Natural killer cell (primary cell): ENCODE measurements at regions not wholly inside any gene's neighbourhood (a gene's known extent, or its start where the extent isn't known, plus 50 kb on each side); places are given as distances from the start of the nearest gene placed in this dataset.
A peak's percentile ranks its signal among the peaks of the same experiment; 100 is the strongest.

Source experiments
- ATAC-seq, 3 donors: fragments of 150-1000 bp in 2 of 3; fragments of 200-7000 bp in 1 of 3; cut with Tn5 transposase; 1 replicate in 1 of 3; 2 replicates in 2 of 3; pipeline ENCODE4 v1.10.0; 2021; ENCODE audit warnings: mild to moderate bottlenecking in 2 of 3, moderate library complexity in 2 of 3
- DNase-seq, 2 donors: peaks; one replicate each; pipeline versions ENCODE4 v3.0.0 to v3.0.0-alpha.2; 2013 to 2021; ENCODE audit warnings: mixed read lengths in 1 of 2
- H3K27ac ChIP-seq: one replicate; pipeline ENCODE4 v1.5.1; 2013; ENCODE audit warnings: mild to moderate bottlenecking, low read length
- H3K27me3 ChIP-seq: one replicate; pipeline ENCODE4 v1.6.1; 2013; ENCODE audit warnings: low read length; ENCODE audit not compliant: control insufficient read depth, insufficient read depth
- H3K36me3 ChIP-seq: one replicate; pipeline ENCODE4 v1.6.1; 2013; ENCODE audit warnings: low read length; ENCODE audit not compliant: control insufficient read depth, insufficient read depth
- H3K4me1 ChIP-seq: one replicate; pipeline ENCODE4 v1.6.1; 2013; ENCODE audit warnings: low read length; ENCODE audit not compliant: control insufficient read depth, insufficient read depth
- H3K4me3 ChIP-seq: one replicate; pipeline ENCODE4 v1.5.1; 2013; ENCODE audit warnings: low read length
- H3K9me3 ChIP-seq: one replicate; pipeline ENCODE4 v1.6.1; 2013; ENCODE audit warnings: low read length; ENCODE audit not compliant: control insufficient read depth, insufficient read depth
- H3K27ac Mint-ChIP-seq, 2 donors: one replicate each; pipeline ENCODE4 v1.8.0; 2022; ENCODE audit warnings: mild to moderate bottlenecking in 2 of 2, mixed read lengths in 2 of 2, moderate library complexity in 1 of 2
- H3K27me3 Mint-ChIP-seq, 2 donors: one replicate each; pipeline ENCODE4 v1.8.0; 2022; ENCODE audit warnings: low read depth in 2 of 2, mixed read lengths in 2 of 2
- H3K36me3 Mint-ChIP-seq: one replicate; pipeline ENCODE4 v1.8.0; 2022; ENCODE audit warnings: mixed read lengths
- H3K4me1 Mint-ChIP-seq, 2 donors: one replicate each; pipeline ENCODE4 v1.8.0; 2022; ENCODE audit warnings: mixed read lengths in 2 of 2
- H3K4me3 Mint-ChIP-seq: one replicate; pipeline ENCODE4 v1.8.0; 2022; ENCODE audit warnings: mild to moderate bottlenecking, moderate library complexity, mixed read lengths
- H3K9me3 Mint-ChIP-seq, 2 donors: one replicate each; pipeline ENCODE4 v1.8.0; 2022; ENCODE audit warnings: mixed read lengths in 2 of 2
- WGBS: methylation state at CpG from one replicate; pipeline ENCODE4 v1.1.7; 2013; ENCODE audit warnings: missing lambda C conversion rate; ENCODE audit not compliant: insufficient coverage; 5-methylcytosine and 5-hydroxymethylcytosine counted together
- intact Hi-C: fragments of 100-400 bp; cut with micrococcal nuclease; formaldehyde crosslinking; loops from one replicate; pipeline ENCODE4 v1.14.2; 2022
- TF ChIP-seq, protein P1 (sequence below): fragments of 200-600 bp; IDR thresholded peaks from one replicate; pipeline ENCODE4 v1.8.0; 2022; ENCODE audit warnings: antibody characterized with exemption

DNA sequence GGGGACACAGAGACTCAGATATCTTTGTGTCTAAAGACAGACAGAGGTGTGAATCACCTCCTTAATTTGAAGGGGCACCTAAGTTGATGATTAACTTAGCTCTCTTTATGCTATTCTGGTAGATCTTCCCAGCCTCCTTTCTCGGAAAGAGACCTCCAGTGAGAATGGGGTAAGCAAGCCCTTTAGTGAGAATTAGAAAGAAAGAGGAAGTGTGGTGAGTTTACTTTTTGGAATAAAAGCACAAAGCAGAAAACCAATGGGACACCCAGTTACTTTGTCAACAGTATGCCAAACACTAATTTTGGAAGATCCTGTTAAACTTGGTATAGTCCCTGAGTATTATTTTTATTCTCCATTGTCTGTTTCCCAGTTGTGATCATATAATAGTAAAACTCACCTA lies 302.8 kb upstream of the RASA1 start:
- H3K27ac ChIP-seq = no peak overlapping the region
- H3K36me3 ChIP-seq = no peaks in the 10 kb centered on the region
- peaks cover 3% of the 10 kb centered on the region for H3K27me3 ChIP-seq
- Mint-ChIP-seq H3K27ac (no peak overlapping the region), H3K4me1 (no peaks in the 10 kb centered on the region), H3K36me3 (no peaks in the 10 kb centered on the region), H3K27me3 (peaks cover 6 to 45% of the 10 kb centered on the region in 2 donors), H3K4me3 (no peak overlapping the region), H3K9me3 (no peaks in the 10 kb centered on the region)
- TF ChIP-seq, protein P1, sequence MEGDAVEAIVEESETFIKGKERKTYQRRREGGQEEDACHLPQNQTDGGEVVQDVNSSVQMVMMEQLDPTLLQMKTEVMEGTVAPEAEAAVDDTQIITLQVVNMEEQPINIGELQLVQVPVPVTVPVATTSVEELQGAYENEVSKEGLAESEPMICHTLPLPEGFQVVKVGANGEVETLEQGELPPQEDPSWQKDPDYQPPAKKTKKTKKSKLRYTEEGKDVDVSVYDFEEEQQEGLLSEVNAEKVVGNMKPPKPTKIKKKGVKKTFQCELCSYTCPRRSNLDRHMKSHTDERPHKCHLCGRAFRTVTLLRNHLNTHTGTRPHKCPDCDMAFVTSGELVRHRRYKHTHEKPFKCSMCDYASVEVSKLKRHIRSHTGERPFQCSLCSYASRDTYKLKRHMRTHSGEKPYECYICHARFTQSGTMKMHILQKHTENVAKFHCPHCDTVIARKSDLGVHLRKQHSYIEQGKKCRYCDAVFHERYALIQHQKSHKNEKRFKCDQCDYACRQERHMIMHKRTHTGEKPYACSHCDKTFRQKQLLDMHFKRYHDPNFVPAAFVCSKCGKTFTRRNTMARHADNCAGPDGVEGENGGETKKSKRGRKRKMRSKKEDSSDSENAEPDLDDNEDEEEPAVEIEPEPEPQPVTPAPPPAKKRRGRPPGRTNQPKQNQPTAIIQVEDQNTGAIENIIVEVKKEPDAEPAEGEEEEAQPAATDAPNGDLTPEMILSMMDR = no peak
- 90% methylated on average over 1 of the region's 1 CpG for WGBS
- no peak for ATAC-seq
- intact Hi-C loops = no loop called here
- H3K9me3 ChIP-seq = no peaks in the 10 kb centered on the region
- H3K4me1 ChIP-seq = no peaks in the 10 kb centered on the region
- DNase-seq = no peak
- H3K4me3 ChIP-seq = no peak overlapping the region

DNA sequence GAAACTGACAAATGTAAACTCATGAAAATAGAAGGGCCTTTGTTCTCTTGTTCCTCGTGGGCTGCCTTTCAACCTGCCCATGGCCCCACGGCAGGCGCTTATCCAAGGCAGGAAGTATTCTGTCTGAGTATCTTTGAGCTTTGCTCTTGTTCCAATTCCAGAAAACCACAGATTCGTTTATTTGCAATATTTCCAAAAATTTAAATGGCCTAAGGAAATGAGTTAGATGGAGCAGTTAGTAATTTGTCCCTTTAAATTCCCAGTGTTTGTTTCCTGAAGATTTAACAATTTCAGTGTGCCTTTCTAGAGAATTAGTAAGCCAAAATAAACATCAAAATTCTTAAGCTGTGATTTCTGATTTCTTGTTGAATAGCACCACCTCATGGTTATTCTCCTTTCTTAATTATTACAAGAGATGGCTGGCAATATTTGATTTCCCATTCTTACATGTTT lies 299.4 kb upstream of the RASA1 start:
- H3K27ac Mint-ChIP-seq = no peak overlapping the region
- no peak overlapping the region for H3K4me3 Mint-ChIP-seq

GRCh38 chr5:86970361-86970760 lies 297.3 kb upstream of the RASA1 start:
- intact Hi-C loops = loop anchor here (10.0 kb wide), 1 partner anchor 434 kb away; no protein-coding TSS in a partner anchor
- Histone ChIP-seq H3K4me3 (no peak overlapping the region), H3K36me3 (no peaks in the 10 kb centered on the region), H3K4me1 (no peaks in the 10 kb centered on the region), H3K27me3 (peaks cover 3% of the 10 kb centered on the region), H3K27ac (no peak overlapping the region), H3K9me3 (no peaks in the 10 kb centered on the region)
- Mint-ChIP-seq H3K27me3 (peaks cover 5 to 41% of the 10 kb centered on the region in 2 donors), H3K27ac (no peak overlapping the region), H3K9me3 (no peaks in the 10 kb centered on the region), H3K4me3 (no peak overlapping the region), H3K36me3 (no peaks in the 10 kb centered on the region), H3K4me1 (peaks cover 9 to 14% of the 10 kb centered on the region in 2 donors)
- WGBS = 88% methylated on average over 2 of the region's 3 CpGs
- DNase-seq (no peak), ATAC-seq (no peak)
- TF ChIP-seq, protein P1 = no peak

More for the DNA sequence above, 299.4 kb upstream of the RASA1 start:
- TF ChIP-seq, protein P1 = no peak
- Histone ChIP-seq H3K9me3 (no peaks in the 10 kb centered on the region), H3K4me3 (no peak overlapping the region), H3K27me3 (peaks cover 3% of the 10 kb centered on the region), H3K36me3 (no peaks in the 10 kb centered on the region), H3K4me1 (no peaks in the 10 kb centered on the region), H3K27ac (no peak overlapping the region)
- intact Hi-C loops = no loop called here
- 13% methylated on average over 3 of the region's 4 CpGs for WGBS
- Mint-ChIP-seq H3K9me3 (no peaks in the 10 kb centered on the region), H3K27me3 (peaks cover 5 to 48% of the 10 kb centered on the region in 2 donors), H3K36me3 (no peaks in the 10 kb centered on the region), H3K4me1 (peaks cover 9% of the 10 kb centered on the region in 2 donors)
- no peak for ATAC-seq
- peak in 1 of 2 donors; percentile 50 for DNase-seq

GRCh38 chr5:86971034-86971571 lies 296.6 kb upstream of the RASA1 start:
- H3K27ac Mint-ChIP-seq = no peak overlapping the region
- H3K4me3 ChIP-seq = no peak overlapping the region

More at GRCh38 chr5:86971034-86971571, 296.6 kb upstream of the RASA1 start:
- H3K4me1 ChIP-seq = no peaks in the 10 kb centered on the region
- no peak overlapping the region for H3K27ac ChIP-seq
- Mint-ChIP-seq H3K4me3 (no peak overlapping the region), H3K27me3 (peaks cover 8 to 45% of the 10 kb centered on the region in 2 donors), H3K36me3 (no peaks in the 10 kb centered on the region), H3K4me1 (peaks cover 9 to 14% of the 10 kb centered on the region in 2 donors), H3K9me3 (no peaks in the 10 kb centered on the region)
- 32% methylated on average over 4 of the region's 4 CpGs for WGBS
- no peaks in the 10 kb centered on the region for H3K36me3 ChIP-seq
- H3K27me3 ChIP-seq = peaks cover 3% of the 10 kb centered on the region
- ATAC-seq (peak; percentile 15 to 41 (median 24)), DNase-seq (peak in 1 of 2 donors; percentile 30)
- H3K9me3 ChIP-seq = no peaks in the 10 kb centered on the region
- intact Hi-C loops = loop anchor here (10.0 kb wide), 1 partner anchor 434 kb away; no protein-coding TSS in a partner anchor
- TF ChIP-seq, protein P1 = peak; percentile 26
